Skin epidermis (tissue), 12 donors: ENCODE measurements at regions not wholly inside any gene's neighbourhood (a gene's known extent, or its start where the extent isn't known, plus 50 kb on each side); places are given as distances from the start of the nearest gene placed in this dataset.
A peak's percentile ranks its signal among the peaks of the same experiment; 100 is the strongest.

Experiments
- H3K27ac ChIP-seq, 21 experiments: fragments of 200-600 bp; sonication (generic) in 11 of 21; one replicate each; pipeline ENCODE4 v1.5.0; 2020; ENCODE audit warnings: mild to moderate bottlenecking in 3 of 21, inconsistent platforms in 2 of 21, moderate library complexity in 2 of 21
- H3K4me3 ChIP-seq, 7 experiments: fragments of 200-600 bp; sonication (generic) in 2 of 7; one replicate each; pipeline ENCODE4 v1.5.0; 2020; ENCODE audit warnings: inconsistent platforms in 2 of 7, mild to moderate bottlenecking in 2 of 7, moderate library complexity in 1 of 7

- Histone ChIP-seq H3K27ac (no peak overlapping the region), H3K4me3 (no peak overlapping the region)
Measured at GRCh38 chr6:156502969-156503504, 274.1 kb upstream of the ARID1B start.

GRCh38 chr6:156497618-156498017 lies 279.6 kb upstream of the ARID1B start:
- Histone ChIP-seq H3K4me3 (no peak overlapping the region), H3K27ac (no peak overlapping the region)

GRCh38 chr6:156487877-156488276 lies 289.3 kb upstream of the ARID1B start:
- Histone ChIP-seq H3K4me3 (no peak overlapping the region), H3K27ac (no peak overlapping the region)

- no peak overlapping the region for H3K4me3 ChIP-seq
- no peak overlapping the region for H3K27ac ChIP-seq
Measured at GRCh38 chr6:156485150-156485549, 292.0 kb upstream of the ARID1B start.

- H3K4me3 ChIP-seq, result no peak overlapping the region
Measured at GRCh38 chr6:156474507-156475120, 302.6 kb upstream of the ARID1B start.

GRCh38 chr6:156471000-156471399 lies 306.2 kb upstream of the ARID1B start:
- no peak overlapping the region for H3K27ac ChIP-seq

More at GRCh38 chr6:156474507-156475120, 302.6 kb upstream of the ARID1B start:
- H3K27ac ChIP-seq, result no peak overlapping the region

GRCh38 chr6:156464100-156464878 lies 312.9 kb upstream of the ARID1B start:
- Histone ChIP-seq H3K27ac (no peak overlapping the region), H3K4me3 (no peak overlapping the region)

More at GRCh38 chr6:156471000-156471399, 306.2 kb upstream of the ARID1B start:
- H3K4me3 ChIP-seq, result no peak overlapping the region

GRCh38 chr6:156461647-156462046 lies 315.5 kb upstream of the ARID1B start:
- no peak overlapping the region for H3K4me3 ChIP-seq

GRCh38 chr6:156457601-156458000 lies 319.6 kb upstream of the ARID1B start:
- Histone ChIP-seq H3K27ac (no peak overlapping the region), H3K4me3 (no peak overlapping the region)

More at GRCh38 chr6:156461647-156462046, 315.5 kb upstream of the ARID1B start:
- no peak overlapping the region for H3K27ac ChIP-seq

GRCh38 chr6:156455847-156456246 lies 321.3 kb upstream of the ARID1B start:
- H3K27ac ChIP-seq, result no peak overlapping the region
- no peak overlapping the region for H3K4me3 ChIP-seq

- Histone ChIP-seq H3K4me3 (no peak overlapping the region), H3K27ac (no peak overlapping the region)
Measured at GRCh38 chr6:156454867-156455266, 322.3 kb upstream of the ARID1B start.

GRCh38 chr6:156451726-156452125 lies 325.5 kb upstream of the ARID1B start:
- H3K4me3 ChIP-seq, result no peak overlapping the region

GRCh38 chr6:156451088-156451487 lies 326.1 kb upstream of the ARID1B start:
- Histone ChIP-seq H3K4me3 (no peak overlapping the region), H3K27ac (peak overlapping the region in 1 of 21 experiments; percentile 6)

More at GRCh38 chr6:156451726-156452125, 325.5 kb upstream of the ARID1B start:
- H3K27ac ChIP-seq, result no peak overlapping the region

- Histone ChIP-seq H3K27ac (peak overlapping the region in 2 of 21 experiments; percentile 6 to 51), H3K4me3 (no peak overlapping the region)
Measured at GRCh38 chr6:156450421-156450820, 326.8 kb upstream of the ARID1B start.

GRCh38 chr6:156449569-156449968 lies 327.6 kb upstream of the ARID1B start:
- Histone ChIP-seq H3K27ac (peak overlapping the region in 12 of 21 experiments; percentile 4 to 60 (median 26)), H3K4me3 (no peak overlapping the region)

- peak overlapping the region in 8 of 21 experiments; percentile 18 to 54 (median 35) for H3K27ac ChIP-seq
- no peak overlapping the region for H3K4me3 ChIP-seq
Measured at GRCh38 chr6:156449128-156449527, 328.1 kb upstream of the ARID1B start.

GRCh38 chr6:156448579-156448978 lies 328.6 kb upstream of the ARID1B start:
- no peak overlapping the region for H3K27ac ChIP-seq
- no peak overlapping the region for H3K4me3 ChIP-seq

GRCh38 chr6:156440688-156441087 lies 336.5 kb upstream of the ARID1B start:
- H3K4me3 ChIP-seq, result no peak overlapping the region
- no peak overlapping the region for H3K27ac ChIP-seq

- Histone ChIP-seq H3K4me3 (no peak overlapping the region), H3K27ac (no peak overlapping the region)
Measured at GRCh38 chr6:156438350-156438923, 338.7 kb upstream of the ARID1B start.

- no peak overlapping the region for H3K4me3 ChIP-seq
- no peak overlapping the region for H3K27ac ChIP-seq
Measured at GRCh38 chr6:156437121-156437879, 339.9 kb upstream of the ARID1B start.
